AG04449 (cell line): ENCODE measurements at regions not wholly inside any gene's neighbourhood (a gene's known extent, or its start where the extent isn't known, plus 50 kb on each side); places are given as distances from the start of the nearest gene placed in this dataset.

Source experiments
- CTCF ChIA-PET: fragments of 350-600 bp; formaldehyde crosslinking; extraction: SDS; loops from one replicate; lab custom pipeline; 2021; ENCODE audit warnings: antibody characterized with exemption; lab: Yijun Ruan, JAX
- POLR2A ChIA-PET: fragments of 400-600, 350-600 bp; formaldehyde crosslinking; extraction: SDS; loops from one replicate; lab custom pipeline; 2020; ENCODE audit warnings: antibody characterized with exemption, inconsistent platforms; lab: Yijun Ruan, JAX
- DNase-seq: peaks from one replicate; pipeline ENCODE4 v3.0.0-alpha.2; 2010; ENCODE audit warnings: low read depth, low spot score
- H3K4me3 ChIP-seq: 2 replicates; pipeline ENCODE4 v1.5.1; 2011; ENCODE audit warnings: low read depth, mild to moderate bottlenecking, control low read depth, low read length
- TF ChIP-seq, protein P1 (sequence below): IDR thresholded peaks from one replicate; pipeline ENCODE4 v1.5.1; 2011; ENCODE audit warnings: mild to moderate bottlenecking, moderate library complexity, low read length, control low read depth, inconsistent platforms; ENCODE audit not compliant: insufficient read depth; ENCODE audit errors: missing control alignments

DNA sequence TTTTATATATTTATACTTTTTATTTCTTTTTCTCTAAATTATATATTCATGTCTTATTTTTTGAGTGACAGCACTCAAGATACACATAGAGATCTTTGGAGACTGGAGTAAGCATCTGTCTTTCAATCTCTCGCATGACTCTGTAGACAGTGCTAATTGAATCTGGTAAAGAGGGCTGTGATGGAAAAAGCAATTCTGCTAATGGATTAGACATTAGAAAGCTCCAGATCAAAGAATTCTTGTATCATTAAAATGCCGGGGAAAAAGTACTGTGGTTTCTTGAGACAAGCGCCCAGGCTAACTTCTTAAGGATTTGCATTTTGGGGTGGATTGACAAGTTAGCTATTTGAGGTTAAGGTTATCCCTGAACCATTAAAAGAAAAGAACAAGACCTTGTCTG lies 383.1 kb upstream of the TNP1 start:
- ChIA-PET CTCF (no interaction called here), POLR2A (no interaction called here)
- TF ChIP-seq, protein P1, sequence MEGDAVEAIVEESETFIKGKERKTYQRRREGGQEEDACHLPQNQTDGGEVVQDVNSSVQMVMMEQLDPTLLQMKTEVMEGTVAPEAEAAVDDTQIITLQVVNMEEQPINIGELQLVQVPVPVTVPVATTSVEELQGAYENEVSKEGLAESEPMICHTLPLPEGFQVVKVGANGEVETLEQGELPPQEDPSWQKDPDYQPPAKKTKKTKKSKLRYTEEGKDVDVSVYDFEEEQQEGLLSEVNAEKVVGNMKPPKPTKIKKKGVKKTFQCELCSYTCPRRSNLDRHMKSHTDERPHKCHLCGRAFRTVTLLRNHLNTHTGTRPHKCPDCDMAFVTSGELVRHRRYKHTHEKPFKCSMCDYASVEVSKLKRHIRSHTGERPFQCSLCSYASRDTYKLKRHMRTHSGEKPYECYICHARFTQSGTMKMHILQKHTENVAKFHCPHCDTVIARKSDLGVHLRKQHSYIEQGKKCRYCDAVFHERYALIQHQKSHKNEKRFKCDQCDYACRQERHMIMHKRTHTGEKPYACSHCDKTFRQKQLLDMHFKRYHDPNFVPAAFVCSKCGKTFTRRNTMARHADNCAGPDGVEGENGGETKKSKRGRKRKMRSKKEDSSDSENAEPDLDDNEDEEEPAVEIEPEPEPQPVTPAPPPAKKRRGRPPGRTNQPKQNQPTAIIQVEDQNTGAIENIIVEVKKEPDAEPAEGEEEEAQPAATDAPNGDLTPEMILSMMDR: no peak
- no peak for DNase-seq
- no peak overlapping the region for H3K4me3 ChIP-seq

DNA sequence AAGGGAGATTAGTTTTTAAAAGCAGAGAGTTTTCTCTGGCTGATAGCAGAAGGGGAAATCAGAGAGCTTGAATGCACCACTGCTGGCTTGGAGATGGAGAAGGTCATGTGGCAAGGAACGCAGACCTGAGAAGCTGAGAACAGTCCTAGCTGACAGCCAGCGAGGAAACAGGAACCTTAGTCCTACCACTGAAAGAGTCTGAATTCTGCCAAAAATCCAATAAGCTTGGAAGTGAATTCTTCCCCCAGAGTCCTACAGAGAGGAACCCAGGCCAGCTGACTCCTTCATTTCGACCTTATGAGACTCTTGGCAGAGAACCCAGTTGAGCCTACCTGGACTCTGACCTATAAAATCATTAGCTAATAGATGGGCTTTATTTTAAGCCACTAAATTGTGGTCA lies 371.9 kb upstream of the TNP1 start:
- ChIA-PET POLR2A (no interaction called here), CTCF (interaction anchor here (1.1 to 2.0 kb wide), 4 partner anchors 67 to 534 kb away, joined by 3 to 5 read pairs (median 3); no protein-coding TSS in a partner anchor)
- no peak overlapping the region for H3K4me3 ChIP-seq
- TF ChIP-seq, protein P1: no peak
- DNase-seq: no peak

DNA sequence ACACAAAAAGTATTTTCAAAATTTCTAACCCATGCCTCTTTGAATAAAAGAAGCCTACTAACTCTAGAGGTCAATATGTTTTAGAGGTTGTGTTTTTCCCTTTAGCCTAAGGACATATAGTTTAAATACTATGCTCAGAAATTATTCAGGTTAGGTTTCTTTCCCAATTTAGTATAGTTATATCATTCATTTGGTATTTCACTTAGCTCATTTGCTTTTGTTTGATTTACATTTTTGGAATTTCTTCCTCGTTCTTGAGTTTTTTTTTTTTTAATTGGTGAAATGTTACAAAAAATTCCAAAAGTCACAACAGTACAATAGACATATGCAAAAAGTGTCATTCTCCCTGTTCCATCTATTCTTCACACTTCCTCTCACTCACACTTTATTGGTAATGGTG lies 371.3 kb upstream of the TNP1 start:
- H3K4me3 ChIP-seq: no peak overlapping the region
- CTCF ChIA-PET: interaction anchor here (0.7 to 2.0 kb wide), 5 partner anchors 19 to 534 kb away, joined by 3 to 5 read pairs (median 3); no protein-coding TSS in a partner anchor
- POLR2A ChIA-PET: no interaction called here

DNA sequence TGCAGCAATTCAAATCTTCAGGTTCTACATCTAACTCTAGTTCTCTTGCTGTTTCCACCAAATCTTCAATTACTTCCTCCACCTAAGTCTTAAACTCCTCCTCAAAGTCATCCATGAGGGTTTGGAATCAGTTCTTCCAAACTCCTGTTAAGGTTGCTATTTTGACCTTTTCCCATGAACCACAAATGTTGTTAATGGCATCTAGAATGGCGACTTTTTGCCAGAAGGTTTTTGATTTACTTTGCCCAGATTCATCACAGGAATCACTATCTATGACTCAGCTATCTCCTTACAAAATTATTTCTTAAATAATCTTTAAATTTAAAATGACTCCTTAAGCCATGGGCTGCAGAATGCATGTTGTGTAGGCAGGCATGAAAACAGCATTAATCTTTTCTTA lies 368.9 kb upstream of the TNP1 start:
- POLR2A ChIA-PET: interaction anchor here (0.6 kb wide), 1 partner anchor 260 kb away, joined by 3 read pairs; no protein-coding TSS in a partner anchor
- DNase-seq: no peak
- CTCF ChIA-PET: interaction anchor here (1.0 to 1.5 kb wide), 3 partner anchors 283 to 547 kb away, joined by 3 to 6 read pairs (median 4); no protein-coding TSS in a partner anchor
- TF ChIP-seq, protein P1: no peak
- no peak overlapping the region for H3K4me3 ChIP-seq

More for the DNA sequence above, 371.3 kb upstream of the TNP1 start:
- no peak for DNase-seq
- TF ChIP-seq, protein P1: no peak

DNA sequence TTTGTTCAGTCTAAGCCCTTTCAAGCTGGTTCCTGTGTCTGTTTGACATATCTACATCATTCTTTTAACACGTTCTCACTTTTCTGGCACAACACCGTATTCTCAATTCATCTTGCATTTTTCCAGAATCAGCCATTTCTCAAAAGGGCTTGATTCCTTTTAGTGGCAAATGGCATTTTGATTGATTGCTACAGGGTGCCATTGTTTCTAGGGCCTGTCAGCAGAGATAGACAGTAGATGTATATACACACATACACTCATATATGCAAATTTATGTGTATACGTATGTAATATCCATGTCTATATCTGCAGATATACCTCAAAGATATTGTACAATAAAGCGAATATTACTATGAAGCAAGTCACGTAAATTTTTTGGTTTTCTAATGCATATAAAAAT lies 367.9 kb upstream of the TNP1 start:
- TF ChIP-seq, protein P1: no peak
- no peak for DNase-seq
- no peak overlapping the region for H3K4me3 ChIP-seq
- ChIA-PET POLR2A (no interaction called here), CTCF (interaction anchor here (1.0 kb wide), 1 partner anchor 21 kb away, joined by 3 read pairs; no protein-coding TSS in a partner anchor)

DNA sequence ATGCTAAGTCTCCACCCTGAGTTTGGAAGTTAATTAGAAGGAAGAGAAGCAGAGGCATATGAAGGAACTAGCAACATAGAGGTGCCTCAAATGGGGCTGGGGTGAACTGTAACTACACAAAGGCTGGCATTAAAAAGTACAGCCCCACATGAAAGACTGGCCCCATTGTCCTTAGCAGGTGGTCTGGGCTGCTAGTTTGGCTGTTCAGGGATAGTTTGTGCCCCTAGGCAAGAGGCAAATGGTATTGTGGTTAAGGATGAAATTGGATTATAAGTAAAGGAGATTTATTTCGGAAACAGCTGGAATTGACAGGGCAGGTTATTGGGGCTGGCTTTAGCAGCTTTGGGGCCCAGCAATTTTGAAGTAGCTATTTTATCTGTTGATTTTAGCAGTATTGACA lies 365.7 kb upstream of the TNP1 start:
- ChIA-PET POLR2A (interaction anchor here (0.5 kb wide), 1 partner anchor 527 kb away, joined by 3 read pairs; no protein-coding TSS in a partner anchor), CTCF (no interaction called here)
- TF ChIP-seq, protein P1: no peak
- no peak for DNase-seq
- H3K4me3 ChIP-seq: no peak overlapping the region
